ENCODE measurements at regions not wholly inside any gene's neighbourhood (a gene's known extent, or its start where the extent isn't known, plus 50 kb on each side); places are given as distances from the start of the nearest gene placed in this dataset.

DNA sequence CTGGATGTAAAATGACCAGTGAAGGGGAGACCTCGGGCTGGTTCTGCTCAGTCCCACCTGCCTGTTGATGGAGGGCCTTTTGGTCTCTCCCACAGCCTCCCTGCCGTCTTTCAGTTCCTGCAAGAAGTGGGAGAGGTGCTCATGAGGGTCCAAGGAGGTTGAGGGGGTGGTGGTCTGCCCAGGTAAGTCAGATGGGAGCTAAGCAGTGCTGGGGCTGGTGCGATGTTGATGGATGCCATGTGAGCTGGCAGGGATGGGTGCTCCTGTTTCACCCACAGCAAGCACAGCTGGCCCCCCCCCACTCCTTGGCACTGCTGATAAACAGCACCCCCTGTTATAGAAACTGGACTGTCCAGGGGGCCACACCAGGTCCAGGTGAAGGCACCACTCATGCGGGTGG is 145.6 kb downstream of the NSG2 start:
- DNase-seq (ENCODE audit: low read depth): no peak

DNA sequence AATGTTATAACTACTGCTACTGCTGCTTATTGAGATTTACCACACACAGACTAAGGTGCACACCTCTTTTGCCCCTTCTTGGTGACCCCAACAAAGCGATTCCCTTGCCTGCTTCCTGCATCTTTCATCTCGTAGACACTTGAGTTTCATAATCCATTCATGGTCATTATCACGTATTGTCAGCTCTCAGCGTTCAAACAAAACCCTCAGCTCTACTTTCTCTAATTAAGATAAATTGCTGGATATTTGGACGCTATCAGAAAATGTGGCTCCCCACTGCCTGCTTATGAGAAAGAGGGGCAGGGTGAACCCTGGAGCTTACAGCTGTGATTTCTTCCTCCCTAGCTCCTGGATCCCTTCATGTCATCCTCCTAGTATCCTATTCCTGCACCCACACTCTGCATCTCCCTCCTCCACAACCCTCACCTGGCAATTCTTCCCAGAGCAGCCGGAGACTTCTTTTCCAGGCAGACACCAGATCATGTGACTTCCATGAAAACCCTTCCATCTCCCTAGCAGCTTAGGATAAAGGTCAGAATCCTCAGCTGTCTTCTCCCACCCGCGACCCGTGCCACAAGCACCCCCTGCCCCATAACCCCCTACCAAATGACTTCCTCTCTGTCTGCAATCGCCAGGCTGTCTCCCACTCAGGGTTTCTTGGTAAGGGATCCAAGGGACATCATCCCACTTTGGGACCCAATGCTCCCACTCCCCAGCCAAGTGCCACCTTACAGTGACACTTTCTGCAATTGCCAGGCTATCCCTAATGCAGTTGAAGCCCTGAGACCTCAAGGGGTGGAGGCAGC is 146.5 kb downstream of the NSG2 start:
- no peak for DNase-seq (ENCODE audit: low read depth)

DNA sequence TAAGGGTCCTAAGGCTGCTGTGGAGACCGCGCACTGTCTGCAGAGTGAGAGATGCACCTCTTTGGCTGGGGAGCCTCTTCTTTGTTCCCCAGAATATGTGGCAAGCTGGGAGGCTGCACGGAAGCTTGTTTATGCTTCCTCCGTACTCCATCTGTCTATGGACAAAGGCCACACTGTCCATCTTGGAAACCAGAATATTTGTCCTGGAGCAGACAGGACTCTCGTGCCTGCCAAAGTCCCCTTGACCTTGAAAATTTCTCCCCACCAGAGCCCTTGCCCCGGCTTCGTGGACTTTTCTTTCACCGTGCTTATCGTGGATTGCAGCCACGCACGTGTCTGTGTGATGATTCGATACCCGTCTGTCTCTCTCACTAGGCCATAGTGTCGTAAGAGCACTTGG is 147.4 kb downstream of the NSG2 start:
- no peak for DNase-seq (ENCODE audit: low read depth)

DNA sequence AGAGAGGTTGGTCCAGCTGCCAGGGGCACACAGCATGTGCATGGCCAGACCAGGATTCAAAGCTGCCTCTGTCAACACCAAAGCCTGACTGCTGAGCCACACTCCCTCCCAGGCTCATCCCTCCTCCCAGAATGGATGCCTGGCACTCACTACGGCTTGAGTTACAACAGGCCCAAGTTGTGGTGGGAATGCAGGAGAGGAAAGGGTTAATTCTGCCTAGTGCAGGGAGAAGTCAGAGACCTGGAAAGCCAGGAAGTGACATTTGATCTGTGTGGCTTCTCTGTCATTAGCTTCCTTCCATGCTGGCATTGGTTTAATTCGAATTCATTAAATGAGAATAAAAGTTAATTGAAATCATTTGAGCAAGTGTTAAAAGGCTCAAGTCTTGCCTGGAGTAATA is 150.0 kb downstream of the NSG2 start:
- no peak for DNase-seq (ENCODE audit: low read depth)

DNA sequence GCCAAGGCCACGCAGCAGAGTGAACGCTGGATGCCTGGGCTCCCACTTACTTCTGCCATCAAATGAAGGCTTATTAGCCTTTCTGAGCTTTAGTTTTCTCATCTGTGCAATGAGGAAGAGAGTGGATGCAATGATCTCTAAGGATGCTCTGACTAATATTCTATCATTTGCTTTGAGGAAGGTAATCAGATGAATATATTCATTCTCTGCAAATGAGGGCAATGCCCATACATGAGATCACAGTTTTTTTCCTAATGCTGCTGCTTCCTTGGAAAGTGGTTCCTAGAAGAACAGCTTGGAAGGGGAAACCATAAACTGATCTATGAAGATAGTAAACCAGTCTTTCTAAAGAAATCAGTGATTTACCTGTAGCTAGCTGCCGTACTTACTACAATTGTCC is 152.4 kb downstream of the NSG2 start:
- no peak for DNase-seq (ENCODE audit: low read depth)

DNA sequence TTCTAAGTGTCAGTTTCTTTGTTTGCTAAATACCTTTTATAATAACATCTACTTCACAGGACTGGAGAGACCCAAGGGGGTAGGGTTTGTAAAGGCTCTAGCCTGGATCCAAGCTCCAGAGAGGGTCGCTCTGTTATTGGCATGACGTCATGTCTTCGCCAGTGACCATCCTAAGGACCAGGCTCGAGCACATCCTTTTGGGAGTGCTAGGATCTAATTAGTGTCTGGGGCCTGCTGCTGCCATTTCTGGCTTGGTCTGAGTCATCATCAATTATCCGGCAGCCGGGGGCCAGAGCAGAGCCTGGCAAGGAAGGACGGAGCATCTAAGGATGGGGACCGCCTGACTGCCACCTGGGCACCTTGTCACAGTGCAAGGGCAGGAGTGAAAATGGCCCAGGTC is 153.0 kb downstream of the NSG2 start:
- no peak for DNase-seq (ENCODE audit: low read depth)

DNA sequence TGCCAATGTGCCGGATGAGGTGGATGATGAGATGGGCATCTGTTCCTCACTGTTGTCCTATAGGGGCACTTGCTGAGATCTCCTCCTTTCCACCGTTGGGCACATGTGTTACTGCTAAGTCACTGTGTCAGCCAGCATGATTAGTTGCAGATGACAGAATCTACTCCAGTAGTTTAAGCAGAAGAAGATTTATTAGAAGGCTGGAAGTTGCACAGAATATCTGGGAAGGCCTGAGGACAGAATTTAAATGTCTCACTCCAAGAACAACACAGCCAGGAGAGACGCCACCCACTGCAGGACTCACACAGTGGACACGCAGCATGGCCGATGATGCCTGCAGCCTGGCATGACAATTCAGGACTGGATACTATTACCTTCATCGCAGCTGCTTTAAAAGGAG is 157.5 kb downstream of the NSG2 start:
- DNase-seq (ENCODE audit: low read depth): no peak

DNA sequence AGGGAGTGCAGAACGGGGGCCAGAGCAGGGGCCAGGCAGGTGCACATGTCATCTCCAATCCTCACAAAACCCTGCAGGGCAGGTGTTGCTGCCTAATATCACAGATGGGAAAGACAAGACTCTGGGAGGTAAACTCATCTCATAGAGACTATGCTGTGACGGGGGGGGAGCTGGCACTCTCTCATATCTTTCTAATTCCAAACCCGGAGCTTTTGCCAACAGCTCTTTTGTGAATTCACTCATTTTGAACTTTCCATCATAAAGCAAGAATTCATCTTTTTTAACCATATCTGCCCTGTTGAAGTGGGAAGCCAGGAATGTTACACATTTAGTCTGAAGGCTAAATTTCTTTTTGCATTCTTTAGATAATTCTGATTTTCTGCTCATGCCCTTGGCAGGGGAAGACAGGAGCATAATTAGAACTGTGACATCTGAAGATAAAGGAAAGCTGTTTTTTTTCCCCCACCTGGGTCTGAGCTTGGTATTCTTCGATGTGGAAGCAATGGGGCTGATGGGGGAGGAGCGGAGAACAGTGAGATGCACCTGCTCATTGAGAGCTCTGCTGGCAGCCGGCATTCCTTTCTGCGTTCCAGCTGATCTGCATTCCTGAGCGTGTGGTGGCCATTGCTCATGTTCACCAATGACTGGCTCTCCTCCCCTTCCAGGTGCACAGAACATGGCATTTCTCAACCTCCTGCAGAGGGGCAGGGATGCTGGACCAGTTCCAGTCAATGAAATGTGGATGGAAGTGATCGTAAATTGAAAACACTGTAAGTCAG is 159.2 kb downstream of the NSG2 start:
- no peak for DNase-seq (ENCODE audit: low read depth)

DNA sequence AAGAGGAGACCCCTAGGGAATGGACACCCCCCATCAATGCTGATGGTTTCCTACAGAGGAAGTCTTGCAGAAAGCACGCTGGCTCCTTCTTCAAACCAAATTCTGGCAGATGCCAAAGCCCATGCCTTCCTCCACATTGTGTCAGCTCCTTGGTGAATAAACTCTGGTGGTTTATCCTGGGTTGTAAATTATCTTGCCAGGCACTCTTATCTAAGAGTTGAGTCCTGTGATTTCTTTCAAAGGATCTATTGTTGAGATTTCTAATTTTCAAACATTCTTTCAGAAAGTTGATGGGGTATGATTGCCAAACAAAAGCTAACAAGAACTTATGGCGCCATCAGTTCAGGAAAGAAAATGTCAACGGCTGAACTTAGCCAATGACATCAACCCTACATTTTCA is 160.4 kb downstream of the NSG2 start:
- no peak for DNase-seq (ENCODE audit: low read depth)

DNA sequence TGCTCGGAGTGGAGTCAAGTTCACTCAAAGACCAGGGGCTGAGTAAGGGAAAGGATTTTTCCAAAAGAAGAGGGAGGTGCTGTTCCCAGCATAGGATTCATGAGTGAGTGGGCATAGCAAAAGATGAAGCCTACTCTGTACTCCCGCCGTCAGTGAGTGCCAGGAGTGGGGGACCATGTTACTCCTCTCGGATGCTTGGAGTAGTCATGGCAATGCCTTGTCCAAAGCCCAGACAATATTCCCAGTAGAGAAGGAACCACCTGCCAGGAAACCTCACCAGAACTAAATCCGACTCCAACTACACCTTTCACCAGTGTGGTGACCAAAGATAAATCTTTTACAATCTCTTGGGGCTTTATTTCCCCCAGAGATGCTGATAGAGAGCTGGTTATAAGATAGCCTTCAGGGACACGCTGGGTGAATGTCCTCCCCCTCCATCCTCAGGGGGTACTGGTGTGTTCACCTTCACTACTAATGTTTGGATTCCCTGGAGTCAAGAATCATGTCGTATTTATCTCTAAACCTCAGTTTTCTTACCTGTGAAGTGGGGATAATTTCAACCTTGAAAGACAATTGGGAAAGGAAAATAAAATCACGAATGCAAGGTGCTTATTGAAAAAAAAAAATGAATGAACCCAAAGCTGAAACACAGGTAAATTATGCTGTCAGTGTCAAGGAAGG is 165.2 kb downstream of the NSG2 start:
- DNase-seq (ENCODE audit: low read depth): no peak

DNA sequence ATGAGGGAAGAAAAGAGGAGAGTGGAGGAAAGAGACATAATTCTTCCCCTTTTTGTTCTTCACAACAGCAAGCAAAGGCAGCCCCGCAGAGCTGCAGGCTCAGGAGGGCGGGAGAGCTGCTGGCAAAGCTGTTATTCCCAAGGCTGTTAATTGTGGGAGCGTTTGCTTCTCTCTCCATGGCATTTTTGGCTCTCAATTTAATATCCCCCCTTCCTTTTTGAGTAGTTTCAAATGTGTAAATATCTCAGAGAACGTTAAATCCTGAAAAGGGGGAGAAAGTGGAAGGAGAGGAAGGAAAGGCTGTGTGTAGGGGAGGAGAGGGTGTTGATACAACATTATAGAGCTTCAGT is 165.7 kb downstream of the NSG2 start:
- DNase-seq (ENCODE audit: low read depth): no peak

DNA sequence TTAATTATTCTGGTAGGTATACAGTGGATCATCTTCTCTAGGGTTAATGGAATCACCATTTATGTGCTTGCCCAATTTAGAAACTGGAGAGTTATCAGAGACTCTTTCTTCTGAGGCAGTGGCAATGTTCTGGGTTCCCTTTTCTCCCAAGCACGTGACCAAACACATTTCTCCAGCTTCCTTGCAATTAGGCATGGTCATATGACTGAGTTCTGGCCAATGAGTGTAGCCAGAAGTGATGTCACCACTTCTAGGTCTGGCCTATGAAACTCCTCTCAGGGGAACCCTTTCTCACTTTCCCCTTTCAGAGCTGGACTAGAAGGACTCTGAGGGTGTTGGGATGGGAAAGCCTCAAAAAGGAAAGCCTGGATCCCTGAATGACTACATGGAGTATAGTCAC is 172.0 kb downstream of the NSG2 start:
- DNase-seq (ENCODE audit: low read depth): no peak

DNA sequence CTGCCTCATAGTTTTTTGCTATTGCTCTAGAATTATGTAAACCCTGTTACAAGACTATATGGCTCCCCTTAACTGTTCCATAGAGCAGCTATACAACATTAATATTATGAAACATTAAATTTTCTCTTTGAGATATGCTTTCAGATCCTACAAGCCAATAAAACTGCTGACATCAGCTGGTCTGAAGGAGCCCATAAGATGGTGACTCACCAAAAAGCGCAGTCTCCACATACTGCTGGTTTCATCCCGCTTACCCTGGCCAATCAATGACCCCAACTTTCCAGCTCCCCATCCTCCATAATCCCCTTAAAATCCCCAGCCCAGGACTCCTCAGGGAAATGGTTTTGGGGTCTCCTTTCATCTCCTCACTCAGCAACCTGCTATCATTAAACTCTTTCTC is 172.7 kb downstream of the NSG2 start:
- DNase-seq (ENCODE audit: low read depth): no peak

DNA sequence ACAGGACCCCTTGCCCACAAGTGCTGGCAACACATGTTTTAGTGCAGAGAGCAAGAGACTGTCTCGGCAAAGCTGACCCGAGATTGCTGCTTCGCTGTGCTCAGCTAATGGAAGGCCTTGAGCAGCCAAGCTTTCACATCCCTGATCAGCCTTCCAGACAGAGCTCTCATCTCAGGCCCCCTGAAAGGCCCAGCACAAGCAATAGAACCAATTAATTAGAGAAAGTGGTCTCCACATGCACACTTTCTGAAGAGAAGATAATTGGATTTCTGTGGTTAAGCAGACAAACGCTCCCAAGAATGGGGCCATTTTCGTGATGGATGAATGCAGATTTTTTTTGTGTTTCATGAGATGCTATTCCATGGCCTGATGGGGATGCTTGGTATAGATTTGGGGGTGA is 174.9 kb downstream of the NSG2 start:
- no peak for DNase-seq (ENCODE audit: low read depth)

DNA sequence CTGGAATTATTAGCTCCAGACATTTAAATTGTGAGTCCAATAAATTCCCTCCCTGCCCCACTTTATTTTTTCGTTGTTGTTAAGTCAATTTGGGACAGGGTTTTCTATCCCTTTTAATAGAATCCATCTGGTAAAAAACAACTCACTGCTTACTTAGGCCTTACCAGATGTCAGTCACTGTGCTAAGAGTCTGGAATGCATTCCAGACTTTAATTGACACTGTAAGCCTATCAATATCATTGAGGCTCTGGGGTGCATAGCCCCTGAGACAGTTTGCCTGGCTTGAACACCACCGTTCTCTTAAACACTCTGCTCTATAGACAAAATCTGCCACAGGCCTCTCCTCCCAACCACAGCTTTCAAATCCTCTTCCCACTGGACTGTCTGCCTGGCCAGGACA is 175.9 kb downstream of the NSG2 start:
- no peak for DNase-seq (ENCODE audit: low read depth)

DNA sequence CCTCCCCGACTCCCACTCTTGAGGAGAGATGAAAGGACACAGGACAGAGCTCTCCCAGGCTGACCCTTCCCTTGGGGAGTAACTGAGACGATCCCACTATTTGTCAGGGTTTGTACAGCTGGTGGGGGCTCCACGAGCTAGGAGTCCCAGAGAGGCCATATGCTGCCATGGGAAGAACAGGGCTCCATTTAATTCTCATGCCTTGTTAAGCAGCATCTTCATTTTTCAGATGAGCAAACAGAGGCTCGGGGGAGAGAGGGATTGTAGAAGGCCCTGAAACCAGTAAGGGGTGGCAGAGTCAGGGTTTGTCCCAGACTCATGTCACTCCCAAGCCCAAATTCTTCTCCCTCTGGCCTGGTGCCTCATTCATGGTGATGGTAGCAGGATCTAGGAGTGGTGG is 176.4 kb downstream of the NSG2 start:
- no peak for DNase-seq (ENCODE audit: low read depth)

DNA sequence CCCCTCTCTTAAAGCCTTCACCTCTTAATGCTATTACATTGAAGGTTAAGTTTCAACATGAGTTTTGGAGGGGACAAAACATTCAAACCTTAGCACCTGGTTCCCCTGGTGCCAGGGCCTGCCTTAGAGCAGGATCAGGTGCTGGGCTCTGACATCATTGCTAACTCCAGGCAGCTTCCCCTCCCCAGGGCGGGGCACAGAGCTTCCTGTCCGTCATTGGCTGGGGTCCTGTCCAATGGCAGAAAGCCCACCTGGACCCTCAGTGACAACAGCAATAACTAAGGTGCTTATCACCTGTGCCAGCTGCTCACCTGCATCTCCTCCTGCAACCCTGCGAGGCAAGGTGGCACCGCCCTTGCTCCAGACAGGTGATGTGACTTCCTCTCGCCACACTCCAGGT is 177.4 kb downstream of the NSG2 start:
- no peak for DNase-seq (ENCODE audit: low read depth)

DNA sequence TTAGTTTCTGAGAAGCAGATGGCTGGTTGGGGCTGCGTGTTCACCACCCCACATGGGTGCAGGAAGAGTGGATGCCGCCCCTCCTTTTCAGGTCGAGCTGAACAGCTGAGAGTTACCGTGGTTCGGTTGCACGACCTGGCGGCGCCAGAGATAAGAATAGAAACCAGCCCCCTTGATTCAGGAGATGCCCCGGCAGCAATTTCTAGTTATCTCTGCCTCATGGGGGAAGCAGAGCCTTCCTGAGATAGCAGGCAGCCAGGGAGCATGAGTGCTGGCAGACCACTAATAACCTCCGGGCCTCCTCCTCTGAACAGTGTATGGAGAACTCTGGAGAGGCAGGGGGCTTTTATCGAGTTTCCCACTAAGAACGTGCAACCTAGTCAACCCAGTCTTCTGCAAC is 177.8 kb downstream of the NSG2 start:
- DNase-seq (ENCODE audit: low read depth): no peak

DNA sequence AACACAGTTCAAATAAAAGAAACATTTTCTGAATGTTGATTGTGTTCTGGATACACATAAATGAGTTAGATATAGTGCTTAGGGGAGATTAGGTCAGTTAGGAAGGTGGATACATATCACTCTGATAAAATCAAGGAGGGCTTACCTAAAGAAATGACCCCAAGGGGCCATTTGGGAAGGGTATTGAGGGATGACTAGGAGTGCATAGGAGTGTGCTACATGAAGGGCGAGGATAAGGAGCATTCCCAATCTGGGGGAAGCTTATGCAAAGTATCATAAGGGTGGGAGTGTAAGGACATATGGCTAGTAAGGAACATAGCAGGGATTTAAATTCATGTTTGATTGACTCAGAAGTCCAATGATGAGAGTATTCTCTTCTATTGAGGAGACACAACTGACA is 183.6 kb downstream of the NSG2 start:
- no peak for DNase-seq (ENCODE audit: low read depth)

DNA sequence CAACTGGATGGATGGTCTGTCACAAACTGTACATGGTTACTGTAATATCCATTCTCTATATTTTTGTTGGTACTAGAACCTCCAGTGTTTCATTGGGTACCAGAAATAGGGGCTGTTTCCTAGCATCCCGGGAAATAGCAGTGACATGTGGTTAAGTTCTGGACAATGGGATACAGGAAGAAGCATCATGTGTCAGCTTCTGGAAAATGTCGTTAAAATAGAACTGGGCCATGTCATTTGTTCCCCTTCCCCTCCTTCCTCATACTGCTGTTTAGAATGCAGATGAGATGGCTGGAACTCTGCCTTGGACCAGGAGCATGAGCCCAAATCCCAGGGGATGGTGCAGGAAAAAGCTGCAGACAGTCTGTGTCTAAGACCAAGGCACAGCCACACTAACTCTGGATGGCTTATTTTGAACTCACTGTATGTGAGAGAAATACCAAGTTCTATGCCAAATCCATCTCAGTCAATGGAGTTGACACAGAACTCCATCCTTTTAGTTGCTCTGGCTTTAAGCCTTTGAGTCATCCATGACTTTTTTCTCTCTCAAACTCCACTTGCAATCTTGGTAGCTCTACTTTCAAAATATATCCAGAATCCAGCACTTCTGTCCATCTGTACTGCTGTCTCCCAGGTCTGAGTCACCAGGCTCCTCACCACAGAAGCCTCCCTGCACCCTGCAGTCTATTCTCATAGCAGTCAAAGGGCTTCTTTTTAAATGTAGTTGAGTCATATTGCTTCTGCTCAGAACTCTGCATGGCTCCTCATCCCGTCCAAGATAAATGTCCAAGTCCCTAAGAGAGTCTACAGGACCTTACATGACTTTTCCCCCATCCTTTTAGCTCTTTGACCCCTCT is 184.2 kb downstream of the NSG2 start:
- DNase-seq (ENCODE audit: low read depth): no peak

DNA sequence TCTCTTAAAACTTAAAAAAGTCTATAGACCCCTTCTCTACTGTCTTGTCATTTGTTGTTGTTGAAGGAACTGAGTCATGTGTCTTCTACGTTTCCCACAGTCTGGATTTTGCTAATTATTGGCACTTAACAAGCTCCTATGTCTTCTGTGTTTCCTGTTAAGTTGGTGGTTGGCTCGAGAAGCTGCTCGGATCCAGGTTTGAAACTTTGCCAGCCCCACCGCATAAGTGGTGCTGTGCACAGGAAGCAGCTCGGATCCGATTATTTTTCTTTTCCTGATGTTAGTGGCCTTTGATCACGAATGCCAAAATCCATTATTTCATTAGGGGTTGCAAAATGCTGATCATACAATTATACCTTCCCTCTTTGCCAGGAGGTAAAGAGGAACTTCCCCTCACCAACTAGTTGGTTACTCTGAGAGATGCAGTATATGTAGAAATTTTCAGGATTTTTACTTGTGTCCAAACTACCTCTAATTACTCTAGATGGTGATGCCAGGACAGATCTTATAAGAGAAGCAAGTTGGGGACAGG is 186.5 kb downstream of the NSG2 start:
- no peak for DNase-seq (ENCODE audit: low read depth)

DNA sequence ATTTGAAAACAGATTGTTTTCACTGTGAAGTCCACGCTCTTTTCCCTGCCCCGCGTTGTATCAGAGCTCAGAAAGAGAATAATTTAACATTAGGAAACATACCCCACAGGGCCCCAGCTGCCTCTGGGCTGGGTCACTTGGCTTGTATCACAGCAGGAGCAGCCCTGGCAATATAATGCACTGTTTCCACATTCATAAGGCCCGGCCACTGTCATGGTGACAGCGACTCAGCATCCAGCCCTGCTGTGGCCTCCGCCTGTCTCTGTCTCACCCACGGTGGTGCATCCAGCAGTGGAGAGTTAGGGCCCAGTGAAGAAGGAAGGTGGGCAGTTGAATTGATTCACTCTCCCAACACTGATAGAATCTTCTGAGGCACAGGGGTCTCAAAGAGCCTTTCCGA is 188.9 kb downstream of the NSG2 start:
- no peak for DNase-seq (ENCODE audit: low read depth)

Measured in activated gamma-delta T cell treated with anti-CD3 and anti-CD28 coated beads, Interleukin-2, amount 50 U/mL, for 16 hours (primary cell).